Lower leg skin (tissue), 4 donors: ENCODE measurements at regions not wholly inside any gene's neighbourhood (a gene's known extent, or its start where the extent isn't known, plus 50 kb on each side); places are given as distances from the start of the nearest gene placed in this dataset.

Experiments used
- DNase-seq, 2 donors: peaks; one replicate each; pipeline ENCODE4 v3.0.0-alpha.2; 2019; ENCODE audit warnings: low spot score in 2 of 2
- H3K4me3 ChIP-seq: fragments of 200-600 bp; sonication (generic); 2 replicates; pipeline ENCODE4 v1.5.1; 2017; ENCODE audit warnings: mild to moderate bottlenecking, low read depth; ENCODE audit not compliant: poor library complexity, severe bottlenecking
- CTCF ChIP-seq, 3 donors: fragments of 450-650 bp; IDR thresholded peaks; one replicate each; pipeline ENCODE4 v1.5.1; 2016; ENCODE audit warnings: antibody characterized with exemption in 3 of 3, mild to moderate bottlenecking in 3 of 3, moderate library complexity in 2 of 3
- POLR2A ChIP-seq, 2 donors: fragments of 450-650 bp; IDR thresholded peaks; one replicate each; pipeline ENCODE4 v1.6.1; 2016 to 2017; ENCODE audit warnings: antibody characterized with exemption in 2 of 2, mild to moderate bottlenecking in 1 of 2, moderate library complexity in 1 of 2
- WGBS, 2 donors: methylation state at CpG; one replicate each; pipeline ENCODE4 v1.1.5; 2018; 5-methylcytosine and 5-hydroxymethylcytosine counted together
- intact Hi-C: fragments of 100-400 bp; cut with DNase I; formaldehyde crosslinking; loops from one replicate; pipeline ENCODE4 v1.15.0; 2023; ENCODE audit warnings: low total_unique reads

- intact Hi-C loops = no loop called here
- no peak for TF ChIP-seq POLR2A (IDR thresholded peaks at IDR 0.05)
- TF ChIP-seq CTCF (IDR thresholded peaks at IDR 0.05) = no peak
- DNase-seq = no peak
- H3K4me3 ChIP-seq = no peak overlapping the region
Measured at GRCh38 chr6:145551164-145551563, 184.2 kb downstream of the EPM2A start.

GRCh38 chr6:145555084-145555483, 180.2 kb downstream of the EPM2A start:
- WGBS, 2 donors = 88% methylated on average over 1 of the region's 1 CpG
- H3K4me3 ChIP-seq = no peak overlapping the region
- DNase-seq = no peak
- intact Hi-C loops = no loop called here
- TF ChIP-seq CTCF (IDR thresholded peaks at IDR 0.05) = no peak
- TF ChIP-seq POLR2A (IDR thresholded peaks at IDR 0.05) = no peak

GRCh38 chr6:145557474-145557873, 177.8 kb downstream of the EPM2A start:
- no peak overlapping the region for H3K4me3 ChIP-seq
- TF ChIP-seq POLR2A (IDR thresholded peaks at IDR 0.05) = no peak
- DNase-seq = no peak
- intact Hi-C loops = no loop called here

- DNase-seq = no peak
- no peak overlapping the region for H3K4me3 ChIP-seq
- 75 to 76% methylated on average over 1 of the region's 1 CpG for WGBS, 2 donors
- intact Hi-C loops = no loop called here
- TF ChIP-seq POLR2A (IDR thresholded peaks at IDR 0.05) = no peak
- TF ChIP-seq CTCF (IDR thresholded peaks at IDR 0.05) = no peak
Measured at GRCh38 chr6:145559836-145560235, 175.5 kb downstream of the EPM2A start.

- no peak for TF ChIP-seq POLR2A (IDR thresholded peaks at IDR 0.05)
- no peak for TF ChIP-seq CTCF (IDR thresholded peaks at IDR 0.05)
- 77 to 78% methylated on average over 7 of the region's 7 CpGs for WGBS, 2 donors
- H3K4me3 ChIP-seq = no peak overlapping the region
- intact Hi-C loops = no loop called here
- DNase-seq = no peak
Measured at GRCh38 chr6:145561095-145562072, 173.9 kb downstream of the EPM2A start.

- intact Hi-C loops = no loop called here
- no peak for TF ChIP-seq CTCF (IDR thresholded peaks at IDR 0.05)
- TF ChIP-seq POLR2A (IDR thresholded peaks at IDR 0.05) = no peak
- H3K4me3 ChIP-seq = no peak overlapping the region
- DNase-seq = no peak
- WGBS, 2 donors = 77 to 80% methylated on average over 10 of the region's 10 CpGs
Measured at GRCh38 chr6:145562771-145563615, 172.3 kb downstream of the EPM2A start.
